ENCODE measurements at regions not wholly inside any gene's neighbourhood (a gene's known extent, or its start where the extent isn't known, plus 50 kb on each side); places are given as distances from the start of the nearest gene placed in this dataset.
"Not testable (repeated sequence)": the region's sequence is repeated elsewhere in the genome, so short reads cannot be mapped to it uniquely, and the experiment has no call there.

GRCh38 chr16:79938575-79938974 lies 338.0 kb upstream of the MAF start:
- no peaks in the 10 kb centered on the region for H3K9me3 ChIP-seq
- H3K27ac ChIP-seq (replicated peaks in 1 of 4), result no peak overlapping the region
- no peaks in the 10 kb centered on the region for H3K36me3 ChIP-seq
- H3K27me3 ChIP-seq, result no peaks in the 10 kb centered on the region
- H3K4me3 ChIP-seq, result no peak overlapping the region
- no peak for DNase-seq (ENCODE audit: extremely low spot score)
- intact Hi-C loops (cut with DNase I), result no loop called here
- whole genome bisulfite sequencing, result 79% methylated on average over 4 of the region's 4 CpGs
- H3K4me1 ChIP-seq, result peaks cover 0 to 4% (median 0%) of the 10 kb centered on the region in 4 donors
- TF ChIP-seq CTCF (IDR thresholded peaks at IDR 0.05), result no peak
- TF ChIP-seq POLR2A (IDR thresholded peaks at IDR 0.05; ENCODE audit: low read depth), result no peak
- TF ChIP-seq EP300 (IDR thresholded peaks at IDR 0.05), result no peak
- TF ChIP-seq POLR2AphosphoS5 (IDR thresholded peaks at IDR 0.05), result no peak

GRCh38 chr16:79937671-79938070 lies 337.1 kb upstream of the MAF start:
- intact Hi-C loops (cut with DNase I); DNase-seq (ENCODE audit: extremely low spot score); H3K27me3 ChIP-seq; H3K27ac ChIP-seq (replicated peaks in 1 of 4); H3K9me3 ChIP-seq; H3K4me1 ChIP-seq; H3K4me3 ChIP-seq; H3K36me3 ChIP-seq: not testable (repeated sequence)

GRCh38 chr16:79933603-79934002 lies 333.1 kb upstream of the MAF start:
- intact Hi-C loops (cut with DNase I), result no loop called here
- DNase-seq (ENCODE audit: extremely low spot score), result no peak
- TF ChIP-seq POLR2AphosphoS5 (IDR thresholded peaks at IDR 0.05), result no peak
- no peak for TF ChIP-seq EP300 (IDR thresholded peaks at IDR 0.05)
- TF ChIP-seq CTCF (IDR thresholded peaks at IDR 0.05), result no peak
- TF ChIP-seq POLR2A (IDR thresholded peaks at IDR 0.05; ENCODE audit: low read depth), result no peak
- no peaks in the 10 kb centered on the region for H3K9me3 ChIP-seq
- H3K27me3 ChIP-seq, result no peaks in the 10 kb centered on the region
- H3K4me3 ChIP-seq, result no peak overlapping the region
- WGBS, result 81% methylated on average over 8 of the region's 8 CpGs
- no peaks in the 10 kb centered on the region for H3K36me3 ChIP-seq
- H3K4me1 ChIP-seq, result peaks cover 0 to 19% (median 16%) of the 10 kb centered on the region in 4 donors
- no peak overlapping the region for H3K27ac ChIP-seq (replicated peaks in 1 of 4)

GRCh38 chr16:79932572-79932971 lies 332.0 kb upstream of the MAF start:
- Histone ChIP-seq H3K27me3 (no peaks in the 10 kb centered on the region), H3K9me3 (no peaks in the 10 kb centered on the region), H3K4me1 (peaks cover 0 to 24% (median 20%) of the 10 kb centered on the region in 4 donors), H3K4me3 (no peak overlapping the region), H3K27ac (replicated peaks in 1 of 4) (no peak overlapping the region), H3K36me3 (no peaks in the 10 kb centered on the region)
- TF ChIP-seq EP300 (IDR thresholded peaks at IDR 0.05) (no peak), POLR2A (IDR thresholded peaks at IDR 0.05; ENCODE audit: low read depth) (no peak), POLR2AphosphoS5 (IDR thresholded peaks at IDR 0.05) (no peak), CTCF (IDR thresholded peaks at IDR 0.05) (no peak)
- 77% methylated on average over 2 of the region's 2 CpGs for WGBS
- intact Hi-C loops (cut with DNase I), result no loop called here
- no peak for DNase-seq (ENCODE audit: extremely low spot score)

- Histone ChIP-seq H3K27ac (replicated peaks in 1 of 4) (no peak overlapping the region), H3K36me3 (no peaks in the 10 kb centered on the region), H3K9me3 (no peaks in the 10 kb centered on the region), H3K4me3 (no peak overlapping the region), H3K27me3 (no peaks in the 10 kb centered on the region), H3K4me1 (peaks cover 0 to 24% (median 20%) of the 10 kb centered on the region in 4 donors)
- no peak for DNase-seq (ENCODE audit: extremely low spot score)
- TF ChIP-seq CTCF (IDR thresholded peaks at IDR 0.05) (no peak), POLR2A (IDR thresholded peaks at IDR 0.05; ENCODE audit: low read depth) (no peak), EP300 (IDR thresholded peaks at IDR 0.05) (no peak), POLR2AphosphoS5 (IDR thresholded peaks at IDR 0.05) (no peak)
- WGBS, result 95% methylated on average over 1 of the region's 1 CpG
- intact Hi-C loops (cut with DNase I), result no loop called here
Measured at GRCh38 chr16:79931721-79932120, 331.2 kb upstream of the MAF start.

All from esophagus muscularis mucosa (tissue), 4 donors.